Breast epithelium (tissue), 4 donors: ENCODE measurements at regions not wholly inside any gene's neighbourhood (a gene's known extent, or its start where the extent isn't known, plus 50 kb on each side); places are given as distances from the start of the nearest gene placed in this dataset.
"Not testable (repeated sequence)": the region's sequence is repeated elsewhere in the genome, so short reads cannot be mapped to it uniquely, and the experiment has no call there.

ENCODE experiments used
- DNase-seq, 2 donors: peaks; one replicate each; pipeline ENCODE4 v3.0.0-alpha.2; 2019; ENCODE audit warnings: low spot score in 2 of 2
- H3K27ac ChIP-seq, 2 donors: fragments of 200-600 bp; sonication (generic) in 1 of 2; one replicate each; pipeline ENCODE4 v1.5.1; 2016 to 2019; ENCODE audit warnings: mild to moderate bottlenecking in 1 of 2
- H3K27me3 ChIP-seq, 2 donors: fragments of 200-600 bp; sonication (generic) in 1 of 2; one replicate each; pipeline versions ENCODE4 v1.5.1 to v1.6.0; 2017 to 2019; ENCODE audit warnings: control low read depth in 1 of 2, mild to moderate bottlenecking in 1 of 2
- H3K36me3 ChIP-seq: fragments of 200-600 bp; one replicate; pipeline ENCODE4 v1.5.1; 2019
- H3K4me1 ChIP-seq, 2 donors: fragments of 200-600 bp; sonication (generic); one replicate each; pipeline ENCODE4 v1.5.1; 2016 to 2019; ENCODE audit warnings: control low read depth in 1 of 2
- H3K4me3 ChIP-seq, 3 donors: fragments of 200-600 bp; sonication (generic); 1 replicate in 2 of 3; 2 replicates in 1 of 3; pipeline ENCODE4 v1.5.1; 2016 to 2019; ENCODE audit warnings: mild to moderate bottlenecking in 3 of 3, moderate library complexity in 2 of 3
- H3K9me3 ChIP-seq, 2 donors: fragments of 200-600 bp; sonication (generic) in 1 of 2; one replicate each; pipeline ENCODE4 v1.5.1; 2016 to 2019; ENCODE audit warnings: control low read depth in 1 of 2
- CTCF ChIP-seq, 3 donors: fragments of 450-650 bp; IDR thresholded peaks; one replicate each; pipeline ENCODE4 v1.5.1; 2016 to 2017; ENCODE audit warnings: antibody characterized with exemption in 3 of 3, mild to moderate bottlenecking in 3 of 3, moderate library complexity in 3 of 3
- POLR2A ChIP-seq: fragments of 450-650 bp; IDR thresholded peaks from one replicate; pipeline ENCODE4 v1.6.1; 2016; ENCODE audit warnings: antibody characterized with exemption, mild to moderate bottlenecking, moderate library complexity
- POLR2AphosphoS5 ChIP-seq, 3 donors: sonication (generic); formaldehyde crosslinking; IDR thresholded peaks; one replicate each; pipeline ENCODE4 v1.6.1; 2017; ENCODE audit warnings: antibody characterized with exemption in 3 of 3
- intact Hi-C: fragments of 100-400 bp; cut with DNase I; formaldehyde crosslinking; loops from one replicate; pipeline ENCODE4 v1.15.1; 2023; ENCODE audit warnings: low total_unique reads

GRCh38 chr5:165029099-165029870 lies 1523.9 kb downstream of the MAT2B start:
- H3K27me3 ChIP-seq = no peaks in the 10 kb centered on the region
- no peaks in the 10 kb centered on the region for H3K36me3 ChIP-seq
- intact Hi-C loops = no loop called here
- no peak for DNase-seq
- H3K9me3 ChIP-seq = no peaks in the 10 kb centered on the region
- no peak overlapping the region for H3K4me3 ChIP-seq
- no peaks in the 10 kb centered on the region for H3K4me1 ChIP-seq
- TF ChIP-seq CTCF (IDR thresholded peaks at IDR 0.05) = no peak
- no peak overlapping the region for H3K27ac ChIP-seq

- Histone ChIP-seq H3K27me3 (no peaks in the 10 kb centered on the region), H3K9me3 (no peaks in the 10 kb centered on the region), H3K36me3 (no peaks in the 10 kb centered on the region), H3K27ac (no peak overlapping the region), H3K4me3 (no peak overlapping the region), H3K4me1 (no peaks in the 10 kb centered on the region)
- intact Hi-C loops = no loop called here
- no peak for DNase-seq
- no peak for TF ChIP-seq POLR2AphosphoS5 (IDR thresholded peaks at IDR 0.05)
- no peak for TF ChIP-seq CTCF (IDR thresholded peaks at IDR 0.05)
- TF ChIP-seq POLR2A = no peak
Measured at GRCh38 chr5:165030971-165031370, 1525.6 kb downstream of the MAT2B start.

GRCh38 chr5:165031371-165031770 lies 1526.0 kb downstream of the MAT2B start:
- Histone ChIP-seq H3K4me1 (no peaks in the 10 kb centered on the region), H3K9me3 (no peaks in the 10 kb centered on the region), H3K4me3 (no peak overlapping the region), H3K36me3 (no peaks in the 10 kb centered on the region), H3K27me3 (no peaks in the 10 kb centered on the region), H3K27ac (no peak overlapping the region)
- no peak for TF ChIP-seq POLR2A
- TF ChIP-seq POLR2AphosphoS5 (IDR thresholded peaks at IDR 0.05) = no peak
- no peak for TF ChIP-seq CTCF (IDR thresholded peaks at IDR 0.05)
- no peak for DNase-seq
- intact Hi-C loops = no loop called here

- TF ChIP-seq POLR2A (no peak), POLR2AphosphoS5 (IDR thresholded peaks at IDR 0.05) (no peak), CTCF (IDR thresholded peaks at IDR 0.05) (no peak)
- H3K9me3 ChIP-seq = no peaks in the 10 kb centered on the region
- H3K36me3 ChIP-seq = no peaks in the 10 kb centered on the region
- intact Hi-C loops = no loop called here
- no peaks in the 10 kb centered on the region for H3K27me3 ChIP-seq
- no peak overlapping the region for H3K27ac ChIP-seq
- no peak for DNase-seq
- no peaks in the 10 kb centered on the region for H3K4me1 ChIP-seq
- no peak overlapping the region for H3K4me3 ChIP-seq
Measured at GRCh38 chr5:165035520-165035919, 1530.1 kb downstream of the MAT2B start.

GRCh38 chr5:165039748-165040147 lies 1534.3 kb downstream of the MAT2B start:
- Histone ChIP-seq H3K4me3 (no peak overlapping the region), H3K36me3 (no peaks in the 10 kb centered on the region), H3K9me3 (no peaks in the 10 kb centered on the region), H3K4me1 (no peaks in the 10 kb centered on the region), H3K27me3 (no peaks in the 10 kb centered on the region), H3K27ac (no peak overlapping the region)
- intact Hi-C loops = no loop called here
- DNase-seq = no peak
- TF ChIP-seq POLR2AphosphoS5 (IDR thresholded peaks at IDR 0.05) (no peak), CTCF (IDR thresholded peaks at IDR 0.05) (no peak), POLR2A (no peak)

GRCh38 chr5:165045941-165046340 lies 1540.5 kb downstream of the MAT2B start:
- not testable (repeated sequence) for H3K9me3 ChIP-seq

More at GRCh38 chr5:165045941-165046340, 1540.5 kb downstream of the MAT2B start:
- intact Hi-C loops, H3K4me3 ChIP-seq, H3K27me3 ChIP-seq, H3K27ac ChIP-seq, H3K4me1 ChIP-seq, DNase-seq, H3K36me3 ChIP-seq: not testable (repeated sequence)
